ENCODE measurements at regions not wholly inside any gene's neighbourhood (a gene's known extent, or its start where the extent isn't known, plus 50 kb on each side); places are given as distances from the start of the nearest gene placed in this dataset.

DNA sequence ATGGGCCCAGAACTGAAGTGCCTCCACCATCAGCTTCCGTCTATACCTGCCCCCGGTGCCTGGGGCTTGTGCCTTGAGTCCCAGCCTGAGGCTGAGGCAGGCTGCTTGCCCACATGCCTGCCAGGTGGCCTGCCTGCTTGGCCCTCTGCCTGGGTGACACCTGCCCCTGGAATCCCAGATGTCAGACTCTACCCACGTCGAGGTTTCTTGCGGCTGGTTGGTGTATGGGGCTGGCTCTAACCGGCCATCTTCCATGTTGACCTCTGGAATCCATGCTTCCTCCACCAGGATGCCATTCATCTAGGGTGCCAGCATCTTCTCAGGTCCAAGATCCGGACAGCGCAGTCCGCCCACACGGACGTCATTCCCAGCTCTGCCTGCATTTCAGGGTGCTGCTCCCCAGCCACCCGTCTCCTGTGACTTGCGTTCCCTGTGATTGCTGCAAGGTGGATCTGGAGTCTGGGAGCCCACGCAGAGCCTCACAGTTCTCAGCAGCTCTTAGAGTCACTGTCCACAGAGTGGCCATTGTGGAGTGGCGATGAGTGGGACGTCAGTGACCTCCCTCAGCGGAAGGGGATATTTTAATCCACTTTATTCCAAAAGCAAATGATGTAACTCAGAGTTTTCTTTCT lies 298.1 kb downstream of the TCERG1L start:
- TF ChIP-seq, protein P1, sequence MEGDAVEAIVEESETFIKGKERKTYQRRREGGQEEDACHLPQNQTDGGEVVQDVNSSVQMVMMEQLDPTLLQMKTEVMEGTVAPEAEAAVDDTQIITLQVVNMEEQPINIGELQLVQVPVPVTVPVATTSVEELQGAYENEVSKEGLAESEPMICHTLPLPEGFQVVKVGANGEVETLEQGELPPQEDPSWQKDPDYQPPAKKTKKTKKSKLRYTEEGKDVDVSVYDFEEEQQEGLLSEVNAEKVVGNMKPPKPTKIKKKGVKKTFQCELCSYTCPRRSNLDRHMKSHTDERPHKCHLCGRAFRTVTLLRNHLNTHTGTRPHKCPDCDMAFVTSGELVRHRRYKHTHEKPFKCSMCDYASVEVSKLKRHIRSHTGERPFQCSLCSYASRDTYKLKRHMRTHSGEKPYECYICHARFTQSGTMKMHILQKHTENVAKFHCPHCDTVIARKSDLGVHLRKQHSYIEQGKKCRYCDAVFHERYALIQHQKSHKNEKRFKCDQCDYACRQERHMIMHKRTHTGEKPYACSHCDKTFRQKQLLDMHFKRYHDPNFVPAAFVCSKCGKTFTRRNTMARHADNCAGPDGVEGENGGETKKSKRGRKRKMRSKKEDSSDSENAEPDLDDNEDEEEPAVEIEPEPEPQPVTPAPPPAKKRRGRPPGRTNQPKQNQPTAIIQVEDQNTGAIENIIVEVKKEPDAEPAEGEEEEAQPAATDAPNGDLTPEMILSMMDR (IDR thresholded peaks at IDR 0.05): no peak
- TF ChIP-seq SIN3A (IDR thresholded peaks at IDR 0.05; ENCODE audit: borderline replicate concordance, insufficient read depth, low read depth, low read length): no peak
- no peak for TF ChIP-seq POLR2AphosphoS5 (IDR thresholded peaks at IDR 0.05; ENCODE audit: low read depth, low read length)
- TF ChIP-seq TCF7L2 (IDR thresholded peaks at IDR 0.05; ENCODE audit: low read depth, low read length): no peak
